Prostate gland (tissue), 2 donors: ENCODE measurements at regions not wholly inside any gene's neighbourhood (a gene's known extent, or its start where the extent isn't known, plus 50 kb on each side); places are given as distances from the start of the nearest gene placed in this dataset.

Experiments used
- DNase-seq: peaks from one replicate; pipeline ENCODE4 v3.0.0-alpha.2; 2019; ENCODE audit warnings: low spot score
- H3K27ac ChIP-seq, 2 donors: fragments of 200-600 bp; sonication (generic); 2 replicates each; pipeline ENCODE4 v1.5.1; 2017 to 2019
- H3K27me3 ChIP-seq: fragments of 200-600 bp; sonication (generic); replicated peaks from 2 replicates; pipeline ENCODE4 v1.5.1; 2019; ENCODE audit not compliant: insufficient read depth
- H3K36me3 ChIP-seq, 2 donors: fragments of 200-600 bp; sonication (generic); 1 replicate in 1 of 2; 2 replicates in 1 of 2; pipeline versions ENCODE4 v1.5.1 to v1.8.1; 2017 to 2019
- H3K4me1 ChIP-seq: fragments of 200-600 bp; sonication (generic); replicated peaks from 2 replicates; pipeline ENCODE4 v1.5.1; 2019
- H3K4me3 ChIP-seq, 2 donors: fragments of 200-600 bp; sonication (generic); 2 replicates each; pipeline ENCODE4 v1.5.1; 2017 to 2019
- H3K9me3 ChIP-seq: fragments of 200-600 bp; sonication (generic); 2 replicates; pipeline ENCODE4 v1.5.1; 2017
- CTCF ChIP-seq, 4 experiments: fragments of 200-600 bp in 2 of 4; fragments of 450-650 bp in 2 of 4; sonication (generic) in 2 of 4; IDR thresholded peaks; 1 replicate in 3 of 4; 2 replicates in 1 of 4; pipeline ENCODE4 v1.5.1; 2016 to 2019; ENCODE audit warnings: antibody characterized with exemption in 4 of 4, mild to moderate bottlenecking in 2 of 4, moderate library complexity in 2 of 4
- POLR2A ChIP-seq: fragments of 450-650 bp; IDR thresholded peaks from one replicate; pipeline ENCODE4 v1.6.1; 2016; ENCODE audit warnings: antibody characterized with exemption, mild to moderate bottlenecking
- POLR2AphosphoS5 ChIP-seq: sonication (generic); formaldehyde crosslinking; IDR thresholded peaks from one replicate; pipeline ENCODE4 v1.6.1; 2017; ENCODE audit warnings: antibody characterized with exemption
- WGBS: methylation state at CpG from one replicate; pipeline ENCODE4 v1.1.5; 2018; 5-methylcytosine and 5-hydroxymethylcytosine counted together
- intact Hi-C: fragments of 100-400 bp; cut with DNase I; formaldehyde crosslinking; loops from one replicate; pipeline ENCODE4 v1.14.2; 2022

GRCh38 chr5:143494162-143494561 is 90.7 kb upstream of the NR3C1 start:
- TF ChIP-seq CTCF (IDR thresholded peaks at IDR 0.05) (no peak), POLR2A (no peak), POLR2AphosphoS5 (no peak)

DNA sequence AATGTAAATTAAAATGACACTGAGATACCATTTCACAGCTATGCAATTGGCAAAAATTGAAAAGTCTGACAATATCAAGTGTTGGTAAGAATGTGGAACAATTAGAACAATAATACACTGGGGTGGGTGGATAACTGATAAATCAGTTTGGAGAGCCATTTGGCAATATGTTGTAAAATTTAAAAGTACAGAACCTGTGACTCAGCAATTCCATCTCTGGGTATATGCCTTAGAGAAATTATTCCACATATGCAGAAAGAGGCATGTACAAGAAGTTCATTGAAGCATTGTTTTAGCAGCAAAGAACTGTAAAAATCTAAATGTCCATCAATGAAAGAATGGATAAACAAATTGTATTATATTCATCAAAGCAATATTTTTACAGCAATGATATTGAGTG is 89.3 kb upstream of the NR3C1 start:
- H3K27me3 ChIP-seq: no peaks in the 10 kb centered on the region
- H3K4me3 ChIP-seq: no peak overlapping the region
- no peaks in the 10 kb centered on the region for H3K9me3 ChIP-seq
- TF ChIP-seq CTCF (IDR thresholded peaks at IDR 0.05) (no peak), POLR2A (no peak), POLR2AphosphoS5 (no peak)
- H3K27ac ChIP-seq: no peak overlapping the region
- DNase-seq: no peak
- intact Hi-C loops: no loop called here
- H3K4me1 ChIP-seq: no peaks in the 10 kb centered on the region
- no peaks in the 10 kb centered on the region for H3K36me3 ChIP-seq

More at GRCh38 chr5:143494162-143494561, 90.7 kb upstream of the NR3C1 start:
- no peak overlapping the region for H3K4me3 ChIP-seq
- no peak for DNase-seq
- no peaks in the 10 kb centered on the region for H3K4me1 ChIP-seq
- H3K27ac ChIP-seq: no peak overlapping the region
- WGBS: 55% methylated on average over 2 of the region's 2 CpGs
- H3K36me3 ChIP-seq: no peaks in the 10 kb centered on the region
- H3K9me3 ChIP-seq: no peaks in the 10 kb centered on the region
- no peaks in the 10 kb centered on the region for H3K27me3 ChIP-seq
- intact Hi-C loops: no loop called here

GRCh38 chr5:143491646-143492045 is 88.2 kb upstream of the NR3C1 start:
- Histone ChIP-seq H3K4me1 (no peaks in the 10 kb centered on the region), H3K4me3 (no peak overlapping the region), H3K27ac (no peak overlapping the region), H3K27me3 (no peaks in the 10 kb centered on the region), H3K36me3 (no peaks in the 10 kb centered on the region), H3K9me3 (no peaks in the 10 kb centered on the region)
- DNase-seq: no peak
- intact Hi-C loops: no loop called here
- TF ChIP-seq CTCF (IDR thresholded peaks at IDR 0.05): no peak
- no peak for TF ChIP-seq POLR2AphosphoS5
- no peak for TF ChIP-seq POLR2A
- 92% methylated on average over 3 of the region's 3 CpGs for WGBS

DNA sequence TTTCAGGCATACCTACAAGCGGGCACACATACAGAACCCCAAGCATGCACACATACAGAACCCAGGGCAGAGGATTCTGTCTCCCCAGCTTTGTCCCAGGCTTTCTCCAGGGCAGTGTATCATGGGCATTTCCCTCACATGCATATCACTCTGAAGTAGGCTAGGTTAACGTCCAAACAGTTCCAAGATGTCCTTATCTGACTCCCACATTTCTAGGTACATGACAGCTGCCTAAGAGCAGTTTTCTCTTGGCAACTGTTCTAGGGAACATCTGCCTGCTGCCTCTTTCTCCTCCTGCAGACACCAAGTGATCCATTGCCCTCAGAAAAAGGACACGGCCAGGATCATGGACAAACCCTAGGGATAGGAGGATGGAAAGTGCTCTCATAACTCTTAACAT is 84.9 kb upstream of the NR3C1 start:
- H3K4me3 ChIP-seq: no peak overlapping the region
- WGBS: 73% methylated on average over 3 of the region's 3 CpGs
- no peak overlapping the region for H3K27ac ChIP-seq
- no peaks in the 10 kb centered on the region for H3K27me3 ChIP-seq
- no peaks in the 10 kb centered on the region for H3K4me1 ChIP-seq
- H3K36me3 ChIP-seq: no peaks in the 10 kb centered on the region
- no peaks in the 10 kb centered on the region for H3K9me3 ChIP-seq
- DNase-seq: no peak
- TF ChIP-seq CTCF (IDR thresholded peaks at IDR 0.05) (no peak), POLR2A (no peak), POLR2AphosphoS5 (no peak)
- intact Hi-C loops: no loop called here

DNA sequence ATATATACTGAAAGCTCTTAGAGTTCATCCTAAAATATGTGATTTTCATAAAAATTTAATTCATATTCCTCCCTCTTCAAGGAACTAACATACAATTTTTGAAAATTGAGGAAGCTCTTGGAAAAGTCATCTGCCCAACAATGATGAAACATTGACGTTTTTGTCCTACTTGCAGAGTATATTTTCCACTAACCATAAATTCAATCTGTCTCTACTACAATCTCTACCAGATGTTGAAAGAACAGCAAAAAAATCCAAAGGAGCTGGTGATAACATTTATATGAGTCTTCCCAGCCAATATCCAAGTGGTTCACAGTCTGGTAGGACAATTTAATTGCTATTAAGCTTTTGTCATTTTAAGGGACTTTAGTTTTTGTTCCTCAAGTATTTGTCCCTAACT is 81.1 kb upstream of the NR3C1 start:
- intact Hi-C loops: no loop called here
- TF ChIP-seq CTCF (IDR thresholded peaks at IDR 0.05): no peak
- TF ChIP-seq POLR2A: no peak
- TF ChIP-seq POLR2AphosphoS5: no peak
- DNase-seq: no peak
- no peaks in the 10 kb centered on the region for H3K36me3 ChIP-seq
- H3K9me3 ChIP-seq: no peaks in the 10 kb centered on the region
- no peak overlapping the region for H3K4me3 ChIP-seq
- H3K4me1 ChIP-seq: no peaks in the 10 kb centered on the region
- WGBS: 66% methylated on average over 1 of the region's 1 CpG
- H3K27ac ChIP-seq: no peak overlapping the region
- no peaks in the 10 kb centered on the region for H3K27me3 ChIP-seq
